Stomach (tissue), 4 donors: ENCODE measurements at regions not wholly inside any gene's neighbourhood (a gene's known extent, or its start where the extent isn't known, plus 50 kb on each side); places are given as distances from the start of the nearest gene placed in this dataset.

Experiments
- CTCF ChIP-seq, 7 experiments: fragments of 450-650 bp in 4 of 7; fragments of 200-600 bp in 3 of 7; sonication (generic) in 3 of 7; IDR thresholded peaks; one replicate each; pipeline ENCODE4 v1.5.1; 2016 to 2019; ENCODE audit warnings: antibody characterized with exemption in 7 of 7, control low read depth in 2 of 7, mild to moderate bottlenecking in 1 of 7
- POLR2AphosphoS5 ChIP-seq, 3 donors: sonication (generic); formaldehyde crosslinking; IDR thresholded peaks; one replicate each; pipeline ENCODE4 v1.6.1; 2016; ENCODE audit warnings: antibody characterized with exemption in 3 of 3

GRCh38 chr7:106573125-106573663, 87.8 kb downstream of the CCDC71L start:
- no peak for TF ChIP-seq CTCF (IDR thresholded peaks at IDR 0.05)
- TF ChIP-seq POLR2AphosphoS5 (IDR thresholded peaks at IDR 0.05), result no peak
